Stimulated activated CD4-positive, alpha-beta T cell treated with anti-CD3 and anti-CD28 coated beads, Interleukin-4, amount 100 ng/mL, for 4 hours (primary cell): ENCODE measurements at regions not wholly inside any gene's neighbourhood (a gene's known extent, or its start where the extent isn't known, plus 50 kb on each side); places are given as distances from the start of the nearest gene placed in this dataset.
"Not testable (repeated sequence)": the region's sequence is repeated elsewhere in the genome, so short reads cannot be mapped to it uniquely, and the experiment has no call there.

Experiments
- DNase-seq, 2 experiments: peaks; one replicate each; pipeline ENCODE4 v3.0.0-alpha.2; 2020

DNA sequence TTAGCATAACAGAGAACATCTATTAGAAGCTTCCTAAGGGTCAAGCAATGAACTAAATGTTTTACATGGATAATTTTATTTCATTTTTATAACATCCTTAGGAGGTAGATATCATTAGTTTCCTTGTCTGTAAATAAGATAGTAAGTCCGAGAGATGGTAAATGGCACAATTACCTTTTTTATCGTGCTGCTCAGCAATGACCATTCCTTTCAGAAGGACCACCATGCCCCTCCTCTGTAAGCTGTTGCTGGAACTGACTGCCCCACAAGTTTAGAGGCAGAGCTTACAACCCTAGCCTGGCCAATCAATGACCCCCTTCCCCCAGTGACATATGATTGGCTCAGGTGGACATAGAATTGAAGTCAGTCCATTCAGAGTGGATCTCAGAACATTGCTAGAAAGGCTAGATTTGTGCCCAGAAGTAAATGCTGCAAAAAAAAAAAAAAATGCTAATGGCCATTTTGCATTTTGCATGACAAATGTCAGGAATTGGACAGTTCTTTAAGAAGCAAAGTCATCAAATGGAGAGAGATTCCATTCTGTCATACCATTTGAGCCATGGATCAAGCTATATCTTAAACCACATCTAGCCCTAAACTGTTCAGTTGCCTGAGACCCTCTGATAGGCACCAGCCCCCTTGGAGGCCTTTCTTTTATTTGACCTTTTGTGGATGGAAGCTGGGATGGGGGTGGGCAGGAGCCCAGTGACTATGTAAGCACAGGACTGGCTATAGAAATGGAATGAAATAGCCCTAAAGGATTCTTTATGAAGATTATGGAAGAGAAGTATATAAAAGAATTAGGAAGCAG is 668.3 kb downstream of the UQCRFS1 start:
- no peak for DNase-seq

- DNase-seq: no peak
Observed at GRCh38 chr19:28543244-28543776, 669.6 kb downstream of the UQCRFS1 start.

- DNase-seq: no peak
Observed at GRCh38 chr19:28542394-28543243, 670.3 kb downstream of the UQCRFS1 start.

- DNase-seq: no peak
Observed at GRCh38 chr19:28541602-28542393, 671.2 kb downstream of the UQCRFS1 start.

DNA sequence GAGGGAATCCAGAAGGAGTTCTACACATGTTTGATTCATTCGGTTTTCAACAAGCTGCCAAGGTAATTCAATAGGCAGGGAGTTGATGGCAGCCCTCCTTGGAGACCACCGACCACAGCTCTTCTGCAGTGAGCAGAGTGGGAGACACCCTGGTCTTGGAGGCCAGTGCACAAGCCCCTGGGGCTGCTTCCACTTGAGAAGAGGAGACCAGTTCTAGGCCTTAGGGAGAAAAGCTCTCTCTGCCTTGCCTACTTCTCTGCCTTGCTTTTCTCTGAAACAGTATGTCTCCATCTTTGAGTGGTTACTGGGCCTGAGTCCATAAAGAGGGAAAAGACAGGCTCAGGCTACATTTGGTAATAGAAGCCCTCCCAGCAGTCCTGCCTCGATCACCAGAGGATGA is 671.9 kb downstream of the UQCRFS1 start:
- no peak for DNase-seq

- not testable (repeated sequence) for DNase-seq
Observed at GRCh38 chr19:28540385-28540784, 672.6 kb downstream of the UQCRFS1 start.

GRCh38 chr19:28539759-28540158 is 673.2 kb downstream of the UQCRFS1 start:
- DNase-seq: no peak

GRCh38 chr19:28538579-28538978 is 674.4 kb downstream of the UQCRFS1 start:
- DNase-seq: not testable (repeated sequence)

DNA sequence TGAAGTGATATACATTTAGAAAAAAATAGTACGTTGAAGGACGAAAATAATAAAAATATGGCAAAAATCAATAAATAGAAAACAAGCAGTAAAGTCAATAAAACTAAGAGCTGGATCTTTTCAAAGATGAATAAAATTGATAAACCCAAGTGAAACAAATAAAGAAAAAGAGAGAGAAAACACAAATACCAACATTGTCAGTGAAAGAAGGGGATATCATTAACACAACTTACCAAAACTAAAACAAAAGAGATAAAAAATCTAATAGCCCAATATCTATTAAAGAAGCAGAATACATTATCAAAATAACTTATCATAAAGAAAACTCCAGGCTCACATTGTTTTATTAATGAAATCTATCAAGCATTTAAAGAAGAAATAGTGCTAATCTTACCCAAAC is 675.1 kb downstream of the UQCRFS1 start:
- no peak for DNase-seq

- no peak for DNase-seq
Observed at GRCh38 chr19:28537079-28537478, 675.9 kb downstream of the UQCRFS1 start.

DNA sequence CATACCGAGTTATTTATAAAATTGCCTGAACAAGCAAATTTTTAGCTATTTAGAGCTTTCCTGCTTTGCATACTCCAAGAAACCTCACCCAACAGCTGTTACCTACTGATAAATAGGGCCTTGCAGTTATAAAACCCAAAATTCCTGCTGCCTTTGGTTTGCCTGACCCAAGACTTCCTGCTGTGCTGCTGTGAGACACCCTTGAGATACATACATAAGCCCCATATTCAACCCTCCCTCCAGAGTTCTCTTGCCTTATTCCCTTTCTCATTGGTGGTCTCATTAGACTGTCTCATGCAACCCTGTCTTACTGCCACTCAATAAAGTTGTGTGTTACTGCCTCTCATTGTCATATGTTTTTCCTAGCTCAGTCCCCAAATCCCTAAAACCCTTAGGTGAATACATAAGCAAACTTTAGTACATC is 677.6 kb downstream of the UQCRFS1 start:
- no peak for DNase-seq

- no peak for DNase-seq
Observed at GRCh38 chr19:28534766-28535351, 678.1 kb downstream of the UQCRFS1 start.

DNA sequence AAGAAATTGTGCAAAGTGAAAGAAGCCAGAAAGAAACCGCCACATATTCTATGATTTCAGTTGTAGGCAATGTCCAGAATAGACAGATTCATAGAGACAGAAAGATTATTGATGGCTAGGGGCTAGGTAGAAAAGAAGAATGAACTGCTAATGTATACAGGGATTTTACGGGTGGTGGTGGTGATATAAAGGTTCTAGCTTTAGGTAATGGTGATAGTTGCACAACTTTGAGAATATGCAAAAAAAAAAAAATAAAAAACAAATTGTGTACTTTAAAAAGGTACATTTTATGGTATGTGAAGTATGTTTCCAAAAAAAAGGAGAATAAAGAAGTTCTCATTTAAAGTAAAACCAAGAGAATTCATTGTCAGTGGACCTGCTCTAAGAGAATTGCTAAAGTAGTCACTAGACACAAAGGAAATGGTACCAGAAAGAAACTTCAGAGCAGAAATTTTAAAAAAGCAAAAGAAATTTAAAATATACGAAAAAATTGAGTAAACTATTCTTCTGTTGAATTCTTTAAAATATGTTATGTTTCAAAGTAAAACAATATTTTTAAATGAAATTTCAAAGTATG is 680.1 kb downstream of the UQCRFS1 start:
- no peak for DNase-seq

- DNase-seq: no peak
Observed at GRCh38 chr19:28531979-28532378, 681.0 kb downstream of the UQCRFS1 start.

DNA sequence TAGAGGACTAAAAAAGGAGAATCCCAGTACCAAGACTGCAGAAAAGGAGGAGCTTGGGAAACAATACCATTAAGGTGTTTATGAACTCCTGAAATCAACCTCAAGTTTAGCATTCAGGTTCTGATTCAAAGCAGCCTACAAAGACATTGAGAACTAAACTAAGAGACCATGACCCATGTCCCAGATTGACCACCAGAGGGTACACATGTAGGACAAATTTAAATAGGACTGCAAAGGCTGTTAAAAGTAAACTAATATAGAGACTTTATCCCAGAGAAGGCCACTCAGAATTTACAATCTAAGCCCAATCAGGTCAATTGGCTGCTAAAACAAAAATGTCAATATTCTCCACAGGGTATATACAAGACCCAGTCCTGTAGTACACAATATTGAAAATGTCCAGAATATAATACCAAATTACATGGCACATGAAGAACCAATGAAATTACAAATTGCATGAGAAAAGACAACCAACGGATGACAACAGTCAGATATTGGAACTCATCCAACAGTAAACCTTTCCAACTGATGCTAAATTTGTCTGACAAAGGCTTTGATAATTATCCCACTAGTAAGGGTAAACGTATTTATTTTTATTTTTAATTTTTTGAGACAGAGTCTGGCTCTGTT is 682.4 kb downstream of the UQCRFS1 start:
- DNase-seq: no peak

- DNase-seq: no peak
Observed at GRCh38 chr19:28526038-28526437, 686.9 kb downstream of the UQCRFS1 start.

GRCh38 chr19:28523619-28524018 is 689.3 kb downstream of the UQCRFS1 start:
- DNase-seq: no peak

- no peak for DNase-seq
Observed at GRCh38 chr19:28522545-28522922, 690.4 kb downstream of the UQCRFS1 start.

- DNase-seq: no peak
Observed at GRCh38 chr19:28521614-28522544, 691.1 kb downstream of the UQCRFS1 start.

GRCh38 chr19:28520998-28521568 is 691.9 kb downstream of the UQCRFS1 start:
- no peak for DNase-seq
